H1 (cell line): ENCODE measurements at regions not wholly inside any gene's neighbourhood (a gene's known extent, or its start where the extent isn't known, plus 50 kb on each side); places are given as distances from the start of the nearest gene placed in this dataset.

Experiments used
- CTCF ChIA-PET: fragments of 300-600 bp; sonication (Branson Sonifier 250); formaldehyde crosslinking; loops from one replicate; lab custom pipeline; 2021; ENCODE audit not compliant: partially characterized antibody; lab: Charles Lee
- POLR2A ChIA-PET: fragments of 300-600 bp; sonication (Branson Sonifier 250); formaldehyde crosslinking; loops from one replicate; lab custom pipeline; 2021; ENCODE audit warnings: inconsistent platforms; ENCODE audit not compliant: partially characterized antibody; lab: Charles Lee
- DNase-seq, 2 experiments: peaks; one replicate each; pipeline versions ENCODE4 v3.0.0 to v3.0.0-alpha.2; 2010 to 2022; ENCODE audit warnings: low spot score in 2 of 2, low read depth in 1 of 2, mixed read lengths in 1 of 2
- FAIRE-seq: peaks from 2 replicates; lab custom pipeline; 2011; peaks lifted over from hg19 to GRCh38; lab: Jason Lieb, UNC
- H2AFZ ChIP-seq: 2 replicates; pipeline ENCODE4 v1.8.1; 2012; ENCODE audit warnings: low read length, inconsistent platforms
- H2AK5ac ChIP-seq: 2 replicates; pipeline ENCODE4 v1.6.1; 2013; ENCODE audit warnings: low read depth, low read length
- H2BK120ac ChIP-seq: replicated peaks from 2 replicates; pipeline ENCODE3; 2013; ENCODE audit warnings: low read depth, low read length, inconsistent platforms
- H2BK12ac ChIP-seq: 2 replicates; pipeline ENCODE4 v1.6.1; 2013; ENCODE audit warnings: low read depth, low read length
- H2BK15ac ChIP-seq: 2 replicates; pipeline ENCODE4 v1.6.1; 2013; ENCODE audit warnings: low read length
- H2BK20ac ChIP-seq: 2 replicates; pipeline ENCODE4 v1.6.1; 2013; ENCODE audit warnings: low read length
- H2BK5ac ChIP-seq: 2 replicates; pipeline ENCODE4 v1.6.1; 2013; ENCODE audit warnings: low read depth, low read length
- H3K14ac ChIP-seq: 2 replicates; pipeline ENCODE4 v1.6.1; 2013; ENCODE audit warnings: inconsistent platforms; ENCODE audit not compliant: insufficient read length
- H3K18ac ChIP-seq: 2 replicates; pipeline ENCODE4 v1.6.1; 2013; ENCODE audit warnings: low read length; ENCODE audit errors: extremely low read depth
- H3K23ac ChIP-seq: 2 replicates; pipeline ENCODE4 v1.6.1; 2013; ENCODE audit warnings: inconsistent platforms; ENCODE audit not compliant: insufficient read length
- H3K23me2 ChIP-seq: 2 replicates; pipeline ENCODE4 v1.6.1; 2013; ENCODE audit warnings: low read depth, low read length
- H3K27ac ChIP-seq: 2 replicates; pipeline ENCODE4 v1.6.1; 2011; ENCODE audit warnings: low read depth, low read length, inconsistent platforms
- H3K27me3 ChIP-seq, 4 experiments: replicated peaks in 1 of 4; 1 replicate in 1 of 4; 2 replicates in 3 of 4; pipeline versions ENCODE4 v1.6.1 to v1.8.1; 2011 to 2013; ENCODE audit warnings: low read length in 3 of 4, mild to moderate bottlenecking in 3 of 4, inconsistent platforms in 2 of 4, mixed read lengths in 2 of 4, moderate library complexity in 1 of 4; ENCODE audit not compliant: control insufficient read depth in 3 of 4, insufficient read depth in 3 of 4; ENCODE audit errors: extremely low read depth in 1 of 4
- H3K36me3 ChIP-seq, 4 experiments: 2 replicates each; pipeline versions ENCODE4 v1.6.1 to v1.8.1; 2011 to 2013; ENCODE audit warnings: mild to moderate bottlenecking in 4 of 4, low read length in 3 of 4, moderate library complexity in 2 of 4, control low read depth in 1 of 4, inconsistent platforms in 1 of 4; ENCODE audit not compliant: insufficient read depth in 4 of 4, control insufficient read depth in 2 of 4
- H3K4ac ChIP-seq: replicated peaks from 2 replicates; pipeline ENCODE3; 2013; ENCODE audit warnings: low read length, low read depth, mixed read lengths, inconsistent platforms; ENCODE audit not compliant: insufficient read length
- H3K4me1 ChIP-seq, 4 experiments: replicated peaks in 1 of 4; 1 replicate in 1 of 4; 2 replicates in 3 of 4; pipeline versions ENCODE4 v1.6.1 to v1.8.1; 2011 to 2013; ENCODE audit warnings: low read length in 3 of 4, inconsistent platforms in 2 of 4, mixed read lengths in 1 of 4; ENCODE audit not compliant: insufficient read depth in 4 of 4, control insufficient read depth in 3 of 4
- H3K4me2 ChIP-seq, 2 experiments: 2 replicates each; pipeline versions ENCODE4 v1.6.1 to v1.8.1; 2011 to 2013; ENCODE audit warnings: low read depth in 2 of 2, low read length in 2 of 2, control low read depth in 1 of 2, inconsistent platforms in 1 of 2, mild to moderate bottlenecking in 1 of 2; ENCODE audit not compliant: insufficient read depth in 1 of 2
- H3K4me3 ChIP-seq, 4 experiments: fragments of 200-600, 300-600 bp in 1 of 4; sonication (generic), shearing (Covaris generic), sonication (Bioruptor Twin) in 1 of 4; 2 replicates each; pipeline versions ENCODE4 v1.5.1 to v1.8.1; 2011 to 2016; ENCODE audit warnings: low read length in 4 of 4, low read depth in 3 of 4, control low read depth in 2 of 4, inconsistent platforms in 2 of 4, mild to moderate bottlenecking in 2 of 4, mixed read lengths in 1 of 4, moderate library complexity in 1 of 4; ENCODE audit not compliant: insufficient read depth in 2 of 4; ENCODE audit errors: extremely low read depth in 1 of 4
- H3K56ac ChIP-seq: replicated peaks from 2 replicates; pipeline ENCODE3; 2013; ENCODE audit warnings: low read depth, mild to moderate bottlenecking, mixed read lengths, low read length, inconsistent platforms; ENCODE audit not compliant: insufficient read length
- H3K79me1 ChIP-seq: 2 replicates; pipeline ENCODE4 v1.6.1; 2013; ENCODE audit warnings: low read depth, low read length, control low read depth
- H3K79me2 ChIP-seq, 2 experiments: 2 replicates each; pipeline versions ENCODE4 v1.6.1 to v1.8.1; 2012 to 2013; ENCODE audit warnings: low read length in 2 of 2, mild to moderate bottlenecking in 2 of 2, inconsistent platforms in 1 of 2; ENCODE audit not compliant: insufficient read depth in 2 of 2, control insufficient read depth in 1 of 2
- H3K9ac ChIP-seq, 4 experiments: replicated peaks in 1 of 4; 1 replicate in 1 of 4; 2 replicates in 3 of 4; pipeline versions ENCODE4 v1.6.1 to v1.8.1; 2011 to 2013; ENCODE audit warnings: low read depth in 3 of 4, low read length in 3 of 4, control low read depth in 2 of 4, mild to moderate bottlenecking in 2 of 4, moderate library complexity in 2 of 4, inconsistent platforms in 1 of 4; ENCODE audit errors: extremely low read depth in 1 of 4
- H3K9me3 ChIP-seq, 2 experiments: 2 replicates each; pipeline versions ENCODE4 v1.6.1 to v1.8.1; 2012 to 2013; ENCODE audit warnings: mild to moderate bottlenecking in 2 of 2, moderate library complexity in 2 of 2, control low read depth in 1 of 2, inconsistent platforms in 1 of 2, low read depth in 1 of 2, low read length in 1 of 2, mixed read lengths in 1 of 2; ENCODE audit not compliant: insufficient read depth in 2 of 2
- H4K20me1 ChIP-seq, 2 experiments: replicated peaks in 1 of 2; 2 replicates each; pipeline versions ENCODE3 to v1.8.1; 2011 to 2013; ENCODE audit warnings: inconsistent platforms in 2 of 2, low read length in 2 of 2, mild to moderate bottlenecking in 1 of 2; ENCODE audit not compliant: insufficient read depth in 2 of 2, control insufficient read depth in 1 of 2
- H4K5ac ChIP-seq: 2 replicates; pipeline ENCODE4 v1.6.1; 2013; ENCODE audit warnings: low read length, low read depth, mixed read lengths, inconsistent platforms; ENCODE audit not compliant: insufficient read length
- H4K8ac ChIP-seq: 2 replicates; pipeline ENCODE4 v1.8.0; 2013; ENCODE audit warnings: mild to moderate bottlenecking, moderate library complexity, low read length, inconsistent platforms; ENCODE audit not compliant: insufficient read depth; ENCODE audit errors: extremely low read depth
- H4K91ac ChIP-seq: replicated peaks from 2 replicates; pipeline ENCODE3; 2013; ENCODE audit warnings: low read length, mixed read lengths, inconsistent platforms; ENCODE audit not compliant: insufficient read length
- CHD1 ChIP-seq: IDR thresholded peaks from 2 replicates; pipeline ENCODE4 v1.6.1; 2012; ENCODE audit warnings: low read depth, low read length, improper control_type of control experiment
- RAD21 ChIP-seq, 2 experiments: IDR thresholded peaks in 1 of 2; conservative IDR thresholded peaks in 1 of 2; 2 replicates each; pipeline ENCODE4 v1.6.1; 2011; ENCODE audit warnings: low read depth in 2 of 2, low read length in 2 of 2, improper control_type of control experiment in 1 of 2, inconsistent platforms in 1 of 2, mild to moderate bottlenecking in 1 of 2, moderate library complexity in 1 of 2
- TEAD4 ChIP-seq: IDR thresholded peaks from 2 replicates; pipeline ENCODE4 v1.6.1; 2012; ENCODE audit warnings: low read depth, low read length, inconsistent platforms, mixed read lengths
- WGBS, 2 experiments: shearing (Covaris generic) in 1 of 2; methylation state at CpG; one replicate each; pipeline versions ENCODE4 v1.1.6 to v1.1.7; 2013 to 2015; ENCODE audit warnings: low lambda C conversion rate in 2 of 2, mixed read lengths in 2 of 2, inconsistent platforms in 1 of 2, low coverage in 1 of 2, missing lambda C conversion rate in 1 of 2; ENCODE audit not compliant: insufficient replicate concordance in 2 of 2, insufficient coverage in 1 of 2, insufficient read length in 1 of 2; ENCODE audit errors: extremely low coverage in 1 of 2, missing lambda C conversion rate in 1 of 2; 5-methylcytosine and 5-hydroxymethylcytosine counted together

DNA sequence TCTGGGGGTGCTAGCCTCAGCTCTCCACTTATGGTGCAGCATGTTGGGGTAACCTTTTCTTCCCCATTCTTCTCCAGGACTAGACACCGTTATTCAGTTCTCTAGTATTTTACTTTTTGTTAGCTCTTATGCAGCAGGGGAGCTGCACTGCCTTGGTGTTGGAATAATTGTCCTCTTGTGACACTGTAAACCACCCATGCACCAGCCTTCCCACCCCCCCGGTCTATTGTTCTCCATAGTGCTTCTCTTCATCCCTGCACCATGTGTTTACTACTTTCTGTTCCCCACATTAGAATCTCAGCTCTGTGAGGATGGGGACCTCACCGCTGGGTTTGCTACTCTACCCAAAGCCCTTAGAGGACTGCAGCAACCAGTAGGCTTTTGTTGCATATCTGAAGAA, 230.7 kb downstream of the RPS24 start:
- ChIA-PET POLR2A (interaction anchor here (1.1 kb wide), 1 partner anchor 553 kb away, joined by 3 read pairs; no protein-coding TSS in a partner anchor), CTCF (interaction anchor here (0.6 to 10.6 kb wide), 12 partner anchors 7 to 910 kb away, joined by 3 to 94 read pairs (median 3); no protein-coding TSS in a partner anchor)
- no peak overlapping the region for H2BK15ac ChIP-seq
- H2AFZ ChIP-seq = no peak overlapping the region
- H2BK12ac ChIP-seq = no peak overlapping the region
- no peaks in the 10 kb centered on the region for H3K9me3 ChIP-seq
- FAIRE-seq (no peak), DNase-seq (no peak)
- H2AK5ac ChIP-seq = no peak overlapping the region
- H3K14ac ChIP-seq = no peak overlapping the region
- no peak overlapping the region for H3K9ac ChIP-seq
- TF ChIP-seq TEAD4 (no peak), RAD21 (IDR thresholded peaks at IDR 0.05 in 1 of 2, conservative IDR thresholded peaks at IDR 0.05 in 1 of 2; ENCODE audit: low read depth in 2 of 2, low read length in 2 of 2) (no peak), CHD1 (no peak)
- no peak overlapping the region for H3K56ac ChIP-seq
- no peak overlapping the region for H2BK20ac ChIP-seq
- H3K18ac ChIP-seq = no peak overlapping the region
- H3K79me2 ChIP-seq = no peaks in the 10 kb centered on the region
- no peaks in the 10 kb centered on the region for H4K20me1 ChIP-seq
- no peak overlapping the region for H4K5ac ChIP-seq
- 0 out of 7 replicates have a peak, but pooled peaks cover 0 to 2% (median 0%) of the 10 kb centered on the region in 4 experiments for H3K4me1 ChIP-seq
- H3K4me3 ChIP-seq = no peak overlapping the region
- H3K27ac ChIP-seq = no peak overlapping the region
- no peaks in the 10 kb centered on the region for H3K79me1 ChIP-seq
- no peak overlapping the region for H3K4ac ChIP-seq
- H3K36me3 ChIP-seq = no peaks in the 10 kb centered on the region
- H3K4me2 ChIP-seq = no peak overlapping the region
- H4K91ac ChIP-seq = no peak overlapping the region
- no peaks in the 10 kb centered on the region for H3K23me2 ChIP-seq
- no peak overlapping the region for H4K8ac ChIP-seq
- H2BK5ac ChIP-seq = no peak overlapping the region
- no peak overlapping the region for H2BK120ac ChIP-seq
- no peak overlapping the region for H3K23ac ChIP-seq
- WGBS, 2 experiments = 93% methylated on average over 3 of the region's 3 CpGs; no CpG with 5 or more reads in 1 of the 2 experiments
- H3K27me3 ChIP-seq = no peaks in the 10 kb centered on the region
